H1 (cell line): ENCODE measurements at regions not wholly inside any gene's neighbourhood (a gene's known extent, or its start where the extent isn't known, plus 50 kb on each side); places are given as distances from the start of the nearest gene placed in this dataset.

ENCODE experiments used
- CTCF ChIA-PET: fragments of 300-600 bp; sonication (Branson Sonifier 250); formaldehyde crosslinking; loops from one replicate; lab custom pipeline; 2021; ENCODE audit not compliant: partially characterized antibody; lab: Charles Lee
- POLR2A ChIA-PET: fragments of 300-600 bp; sonication (Branson Sonifier 250); formaldehyde crosslinking; loops from one replicate; lab custom pipeline; 2021; ENCODE audit warnings: inconsistent platforms; ENCODE audit not compliant: partially characterized antibody; lab: Charles Lee
- DNase-seq, 2 experiments: peaks; one replicate each; pipeline versions ENCODE4 v3.0.0 to v3.0.0-alpha.2; 2010 to 2022; ENCODE audit warnings: low spot score in 2 of 2, low read depth in 1 of 2, mixed read lengths in 1 of 2
- FAIRE-seq: peaks from 2 replicates; lab custom pipeline; 2011; peaks lifted over from hg19 to GRCh38; lab: Jason Lieb, UNC
- H2AFZ ChIP-seq: 2 replicates; pipeline ENCODE4 v1.8.1; 2012; ENCODE audit warnings: low read length, inconsistent platforms
- H2AK5ac ChIP-seq: 2 replicates; pipeline ENCODE4 v1.6.1; 2013; ENCODE audit warnings: low read depth, low read length
- H2BK120ac ChIP-seq: replicated peaks from 2 replicates; pipeline ENCODE3; 2013; ENCODE audit warnings: low read depth, low read length, inconsistent platforms
- H2BK12ac ChIP-seq: 2 replicates; pipeline ENCODE4 v1.6.1; 2013; ENCODE audit warnings: low read depth, low read length
- H2BK15ac ChIP-seq: 2 replicates; pipeline ENCODE4 v1.6.1; 2013; ENCODE audit warnings: low read length
- H2BK20ac ChIP-seq: 2 replicates; pipeline ENCODE4 v1.6.1; 2013; ENCODE audit warnings: low read length
- H2BK5ac ChIP-seq: 2 replicates; pipeline ENCODE4 v1.6.1; 2013; ENCODE audit warnings: low read depth, low read length
- H3K14ac ChIP-seq: 2 replicates; pipeline ENCODE4 v1.6.1; 2013; ENCODE audit warnings: inconsistent platforms; ENCODE audit not compliant: insufficient read length
- H3K18ac ChIP-seq: 2 replicates; pipeline ENCODE4 v1.6.1; 2013; ENCODE audit warnings: low read length; ENCODE audit errors: extremely low read depth
- H3K23ac ChIP-seq: 2 replicates; pipeline ENCODE4 v1.6.1; 2013; ENCODE audit warnings: inconsistent platforms; ENCODE audit not compliant: insufficient read length
- H3K23me2 ChIP-seq: 2 replicates; pipeline ENCODE4 v1.6.1; 2013; ENCODE audit warnings: low read depth, low read length
- H3K27ac ChIP-seq: 2 replicates; pipeline ENCODE4 v1.6.1; 2011; ENCODE audit warnings: low read depth, low read length, inconsistent platforms
- H3K27me3 ChIP-seq, 4 experiments: replicated peaks in 1 of 4; 1 replicate in 1 of 4; 2 replicates in 3 of 4; pipeline versions ENCODE4 v1.6.1 to v1.8.1; 2011 to 2013; ENCODE audit warnings: low read length in 3 of 4, mild to moderate bottlenecking in 3 of 4, inconsistent platforms in 2 of 4, mixed read lengths in 2 of 4, moderate library complexity in 1 of 4; ENCODE audit not compliant: control insufficient read depth in 3 of 4, insufficient read depth in 3 of 4; ENCODE audit errors: extremely low read depth in 1 of 4
- H3K36me3 ChIP-seq, 4 experiments: 2 replicates each; pipeline versions ENCODE4 v1.6.1 to v1.8.1; 2011 to 2013; ENCODE audit warnings: mild to moderate bottlenecking in 4 of 4, low read length in 3 of 4, moderate library complexity in 2 of 4, control low read depth in 1 of 4, inconsistent platforms in 1 of 4; ENCODE audit not compliant: insufficient read depth in 4 of 4, control insufficient read depth in 2 of 4
- H3K4ac ChIP-seq: replicated peaks from 2 replicates; pipeline ENCODE3; 2013; ENCODE audit warnings: low read length, low read depth, mixed read lengths, inconsistent platforms; ENCODE audit not compliant: insufficient read length
- H3K4me1 ChIP-seq, 4 experiments: replicated peaks in 1 of 4; 1 replicate in 1 of 4; 2 replicates in 3 of 4; pipeline versions ENCODE4 v1.6.1 to v1.8.1; 2011 to 2013; ENCODE audit warnings: low read length in 3 of 4, inconsistent platforms in 2 of 4, mixed read lengths in 1 of 4; ENCODE audit not compliant: insufficient read depth in 4 of 4, control insufficient read depth in 3 of 4
- H3K4me2 ChIP-seq, 2 experiments: 2 replicates each; pipeline versions ENCODE4 v1.6.1 to v1.8.1; 2011 to 2013; ENCODE audit warnings: low read depth in 2 of 2, low read length in 2 of 2, control low read depth in 1 of 2, inconsistent platforms in 1 of 2, mild to moderate bottlenecking in 1 of 2; ENCODE audit not compliant: insufficient read depth in 1 of 2
- H3K4me3 ChIP-seq, 4 experiments: fragments of 200-600, 300-600 bp in 1 of 4; sonication (generic), shearing (Covaris generic), sonication (Bioruptor Twin) in 1 of 4; 2 replicates each; pipeline versions ENCODE4 v1.5.1 to v1.8.1; 2011 to 2016; ENCODE audit warnings: low read length in 4 of 4, low read depth in 3 of 4, control low read depth in 2 of 4, inconsistent platforms in 2 of 4, mild to moderate bottlenecking in 2 of 4, mixed read lengths in 1 of 4, moderate library complexity in 1 of 4; ENCODE audit not compliant: insufficient read depth in 2 of 4; ENCODE audit errors: extremely low read depth in 1 of 4
- H3K56ac ChIP-seq: replicated peaks from 2 replicates; pipeline ENCODE3; 2013; ENCODE audit warnings: low read depth, mild to moderate bottlenecking, mixed read lengths, low read length, inconsistent platforms; ENCODE audit not compliant: insufficient read length
- H3K79me1 ChIP-seq: 2 replicates; pipeline ENCODE4 v1.6.1; 2013; ENCODE audit warnings: low read depth, low read length, control low read depth
- H3K79me2 ChIP-seq, 2 experiments: 2 replicates each; pipeline versions ENCODE4 v1.6.1 to v1.8.1; 2012 to 2013; ENCODE audit warnings: low read length in 2 of 2, mild to moderate bottlenecking in 2 of 2, inconsistent platforms in 1 of 2; ENCODE audit not compliant: insufficient read depth in 2 of 2, control insufficient read depth in 1 of 2
- H3K9ac ChIP-seq, 4 experiments: replicated peaks in 1 of 4; 1 replicate in 1 of 4; 2 replicates in 3 of 4; pipeline versions ENCODE4 v1.6.1 to v1.8.1; 2011 to 2013; ENCODE audit warnings: low read depth in 3 of 4, low read length in 3 of 4, control low read depth in 2 of 4, mild to moderate bottlenecking in 2 of 4, moderate library complexity in 2 of 4, inconsistent platforms in 1 of 4; ENCODE audit errors: extremely low read depth in 1 of 4
- H3K9me3 ChIP-seq, 2 experiments: 2 replicates each; pipeline versions ENCODE4 v1.6.1 to v1.8.1; 2012 to 2013; ENCODE audit warnings: mild to moderate bottlenecking in 2 of 2, moderate library complexity in 2 of 2, control low read depth in 1 of 2, inconsistent platforms in 1 of 2, low read depth in 1 of 2, low read length in 1 of 2, mixed read lengths in 1 of 2; ENCODE audit not compliant: insufficient read depth in 2 of 2
- H4K20me1 ChIP-seq, 2 experiments: replicated peaks in 1 of 2; 2 replicates each; pipeline versions ENCODE3 to v1.8.1; 2011 to 2013; ENCODE audit warnings: inconsistent platforms in 2 of 2, low read length in 2 of 2, mild to moderate bottlenecking in 1 of 2; ENCODE audit not compliant: insufficient read depth in 2 of 2, control insufficient read depth in 1 of 2
- H4K5ac ChIP-seq: 2 replicates; pipeline ENCODE4 v1.6.1; 2013; ENCODE audit warnings: low read length, low read depth, mixed read lengths, inconsistent platforms; ENCODE audit not compliant: insufficient read length
- H4K8ac ChIP-seq: 2 replicates; pipeline ENCODE4 v1.8.0; 2013; ENCODE audit warnings: mild to moderate bottlenecking, moderate library complexity, low read length, inconsistent platforms; ENCODE audit not compliant: insufficient read depth; ENCODE audit errors: extremely low read depth
- H4K91ac ChIP-seq: replicated peaks from 2 replicates; pipeline ENCODE3; 2013; ENCODE audit warnings: low read length, mixed read lengths, inconsistent platforms; ENCODE audit not compliant: insufficient read length
- BRCA1 ChIP-seq: IDR thresholded peaks from 2 replicates; pipeline ENCODE4 v1.6.1; 2012; ENCODE audit warnings: low read depth, low read length, improper control_type of control experiment
- CTCF ChIP-seq, 3 experiments: IDR thresholded peaks; 1 replicate in 2 of 3; 2 replicates in 1 of 3; pipeline versions ENCODE4 v1.5.1 to v1.6.1; 2011; ENCODE audit warnings: low read length in 3 of 3, mild to moderate bottlenecking in 3 of 3, inconsistent platforms in 2 of 3, low read depth in 1 of 3, moderate library complexity in 1 of 3; ENCODE audit not compliant: insufficient read depth in 1 of 3; ENCODE audit errors: control extremely low read depth in 1 of 3
- HDAC6 ChIP-seq: IDR thresholded peaks from one replicate; pipeline ENCODE4 v1.7.1; 2012; ENCODE audit warnings: low read depth, mild to moderate bottlenecking, inconsistent platforms, low read length, moderate library complexity
- NANOG ChIP-seq: IDR thresholded peaks from 2 replicates; pipeline ENCODE4 v1.6.1; 2011; ENCODE audit warnings: low read length, low read depth, mild to moderate bottlenecking, inconsistent platforms; ENCODE audit not compliant: insufficient read depth, poor library complexity, severe bottlenecking
- RAD21 ChIP-seq, 2 experiments: IDR thresholded peaks in 1 of 2; conservative IDR thresholded peaks in 1 of 2; 2 replicates each; pipeline ENCODE4 v1.6.1; 2011; ENCODE audit warnings: low read depth in 2 of 2, low read length in 2 of 2, improper control_type of control experiment in 1 of 2, inconsistent platforms in 1 of 2, mild to moderate bottlenecking in 1 of 2, moderate library complexity in 1 of 2
- RBBP5 ChIP-seq: IDR thresholded peaks from 2 replicates; pipeline ENCODE4 v1.7.1; 2012; ENCODE audit warnings: low read depth, mild to moderate bottlenecking, inconsistent platforms, low read length, moderate library complexity, borderline replicate concordance
- RFX5 ChIP-seq: IDR thresholded peaks from 2 replicates; pipeline ENCODE4 v1.6.1; 2011; ENCODE audit warnings: low read depth, low read length, improper control_type of control experiment, borderline replicate concordance
- SP1 ChIP-seq: IDR thresholded peaks from 2 replicates; pipeline ENCODE4 v1.6.1; 2011; ENCODE audit warnings: low read depth, low read length
- SP4 ChIP-seq: IDR thresholded peaks from 2 replicates; pipeline ENCODE4 v1.6.1; 2012; ENCODE audit warnings: low read length, inconsistent platforms
- TBP ChIP-seq: IDR thresholded peaks from 2 replicates; pipeline ENCODE4 v1.6.1; 2011; ENCODE audit warnings: low read depth, low read length, improper control_type of control experiment
- WGBS, 2 experiments: shearing (Covaris generic) in 1 of 2; methylation state at CpG; one replicate each; pipeline versions ENCODE4 v1.1.6 to v1.1.7; 2013 to 2015; ENCODE audit warnings: low lambda C conversion rate in 2 of 2, mixed read lengths in 2 of 2, inconsistent platforms in 1 of 2, low coverage in 1 of 2, missing lambda C conversion rate in 1 of 2; ENCODE audit not compliant: insufficient replicate concordance in 2 of 2, insufficient coverage in 1 of 2, insufficient read length in 1 of 2; ENCODE audit errors: extremely low coverage in 1 of 2, missing lambda C conversion rate in 1 of 2; 5-methylcytosine and 5-hydroxymethylcytosine counted together

GRCh38 chr7:13727279-13727678 is 262.2 kb downstream of the ETV1 start:
- H4K91ac ChIP-seq = no peak overlapping the region
- H2AK5ac ChIP-seq = no peak overlapping the region
- no peak overlapping the region for H3K4me2 ChIP-seq
- H2BK12ac ChIP-seq = no peak overlapping the region
- no peak overlapping the region for H3K4ac ChIP-seq
- FAIRE-seq (no peak), DNase-seq (no peak)
- no peaks in the 10 kb centered on the region for H3K4me1 ChIP-seq
- POLR2A ChIA-PET = no interaction called here
- H2BK120ac ChIP-seq = no peak overlapping the region
- no peaks in the 10 kb centered on the region for H3K36me3 ChIP-seq
- CTCF ChIA-PET = interaction anchor here (2.9 kb wide), 1 partner anchor 15 kb away, joined by 8 read pairs; no protein-coding TSS in a partner anchor
- H2AFZ ChIP-seq = no peak overlapping the region
- no peak overlapping the region for H3K14ac ChIP-seq
- no peak overlapping the region for H3K9ac ChIP-seq
- TF ChIP-seq RBBP5 (no peak), RAD21 (IDR thresholded peaks at IDR 0.05 in 1 of 2, conservative IDR thresholded peaks at IDR 0.05 in 1 of 2; ENCODE audit: low read depth in 2 of 2, low read length in 2 of 2) (no peak), BRCA1 (no peak), RFX5 (no peak), HDAC6 (no peak), TBP (no peak), NANOG (no peak), SP4 (no peak), SP1 (no peak), CTCF (IDR thresholded peaks at IDR 0.05; ENCODE audit: control extremely low read depth in 1 of 3, insufficient read depth in 1 of 3, low read depth in 1 of 3, low read length in 3 of 3) (no peak)
- no peaks in the 10 kb centered on the region for H3K79me1 ChIP-seq
- H4K8ac ChIP-seq = no peak overlapping the region
- H3K9me3 ChIP-seq = peaks cover 0 to 5% of the 10 kb centered on the region in 2 experiments; a peak in 2 of 4 replicates
- H3K18ac ChIP-seq = no peak overlapping the region
- H2BK15ac ChIP-seq = no peak overlapping the region
- no peak overlapping the region for H2BK20ac ChIP-seq
- H3K23me2 ChIP-seq = no peaks in the 10 kb centered on the region
- H2BK5ac ChIP-seq = no peak overlapping the region
- H4K5ac ChIP-seq = no peak overlapping the region
- H3K4me3 ChIP-seq = no peak overlapping the region
- H3K27me3 ChIP-seq = no peaks in the 10 kb centered on the region
- H3K27ac ChIP-seq = no peak overlapping the region
- 88% methylated on average over 2 of the region's 2 CpGs; no CpG with 5 or more reads in 1 of the 2 experiments for WGBS, 2 experiments
- H3K23ac ChIP-seq = no peak overlapping the region
- no peak overlapping the region for H3K56ac ChIP-seq
- H4K20me1 ChIP-seq = no peaks in the 10 kb centered on the region
- no peaks in the 10 kb centered on the region for H3K79me2 ChIP-seq
